AG04449 (cell line): ENCODE measurements at regions not wholly inside any gene's neighbourhood (a gene's known extent, or its start where the extent isn't known, plus 50 kb on each side); places are given as distances from the start of the nearest gene placed in this dataset.

Experiments used
- CTCF ChIA-PET: fragments of 350-600 bp; formaldehyde crosslinking; extraction: SDS; loops from one replicate; lab custom pipeline; 2021; ENCODE audit warnings: antibody characterized with exemption; lab: Yijun Ruan, JAX
- POLR2A ChIA-PET: fragments of 400-600, 350-600 bp; formaldehyde crosslinking; extraction: SDS; loops from one replicate; lab custom pipeline; 2020; ENCODE audit warnings: antibody characterized with exemption, inconsistent platforms; lab: Yijun Ruan, JAX
- DNase-seq: peaks from one replicate; pipeline ENCODE4 v3.0.0-alpha.2; 2010; ENCODE audit warnings: low read depth, low spot score
- H3K4me3 ChIP-seq: 2 replicates; pipeline ENCODE4 v1.5.1; 2011; ENCODE audit warnings: low read depth, mild to moderate bottlenecking, control low read depth, low read length
- CTCF ChIP-seq: IDR thresholded peaks from one replicate; pipeline ENCODE4 v1.5.1; 2011; ENCODE audit warnings: mild to moderate bottlenecking, moderate library complexity, low read length, control low read depth, inconsistent platforms; ENCODE audit not compliant: insufficient read depth; ENCODE audit errors: missing control alignments

- ChIA-PET CTCF (no interaction called here), POLR2A (interaction anchor here (0.6 kb wide), 1 partner anchor 49 kb away, joined by 3 read pairs; no protein-coding TSS in a partner anchor)
- DNase-seq: no peak
- no peak for TF ChIP-seq CTCF
- H3K4me3 ChIP-seq: no peak overlapping the region
Observed at GRCh38 chr17:34493917-34494316, 85.5 kb upstream of the TMEM132E start.

GRCh38 chr17:34487626-34488025 is 91.8 kb upstream of the TMEM132E start:
- no peak for DNase-seq
- ChIA-PET POLR2A (no interaction called here), CTCF (no interaction called here)
- H3K4me3 ChIP-seq: no peak overlapping the region
- TF ChIP-seq CTCF: no peak

GRCh38 chr17:34486761-34487160 is 92.6 kb upstream of the TMEM132E start:
- ChIA-PET CTCF (no interaction called here), POLR2A (no interaction called here)
- H3K4me3 ChIP-seq: no peak overlapping the region
- TF ChIP-seq CTCF: no peak
- no peak for DNase-seq

- CTCF ChIA-PET: no interaction called here
- no peak for DNase-seq
- no peak for TF ChIP-seq CTCF
- POLR2A ChIA-PET: no interaction called here
- no peak overlapping the region for H3K4me3 ChIP-seq
Observed at GRCh38 chr17:34485999-34486398, 93.4 kb upstream of the TMEM132E start.

GRCh38 chr17:34484193-34484733 is 95.1 kb upstream of the TMEM132E start:
- ChIA-PET POLR2A (no interaction called here), CTCF (no interaction called here)
- H3K4me3 ChIP-seq: no peak overlapping the region
- no peak for DNase-seq
- TF ChIP-seq CTCF: no peak

GRCh38 chr17:34482730-34483129 is 96.7 kb upstream of the TMEM132E start:
- no peak for TF ChIP-seq CTCF
- H3K4me3 ChIP-seq: no peak overlapping the region
- CTCF ChIA-PET: no interaction called here
- POLR2A ChIA-PET: no interaction called here
- no peak for DNase-seq
